Ammon's horn (tissue), 1 donor: ENCODE measurements at regions not wholly inside any gene's neighbourhood (a gene's known extent, or its start where the extent isn't known, plus 50 kb on each side); places are given as distances from the start of the nearest gene placed in this dataset.
A peak's percentile ranks its signal among the peaks of the same experiment; 100 is the strongest.
"Not testable (repeated sequence)": the region's sequence is repeated elsewhere in the genome, so short reads cannot be mapped to it uniquely, and the experiment has no call there.

Source experiments
- DNase-seq: peaks from one replicate; pipeline ENCODE4 v3.0.0-alpha.2; 2016; ENCODE audit warnings: low spot score

DNA sequence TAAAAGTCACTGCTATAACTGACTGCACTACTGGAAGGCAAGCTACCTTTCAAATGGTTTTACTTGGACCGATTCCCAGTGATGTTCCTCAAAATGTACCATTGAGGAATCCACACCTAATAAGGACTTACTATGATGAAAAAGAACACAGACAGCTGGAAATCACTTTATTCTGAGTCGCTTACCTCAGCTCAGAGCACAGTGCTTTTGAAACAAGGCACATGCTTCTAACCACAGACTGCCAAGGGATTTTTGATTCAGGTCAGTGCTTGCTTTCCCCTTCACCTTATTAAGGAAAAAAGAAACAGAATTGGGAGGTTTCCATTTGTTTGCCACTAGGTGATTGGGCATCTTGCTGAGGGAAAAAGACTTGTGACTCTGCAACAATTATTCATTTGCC lies 707.5 kb upstream of the FSHR start:
- DNase-seq, result no peak

DNA sequence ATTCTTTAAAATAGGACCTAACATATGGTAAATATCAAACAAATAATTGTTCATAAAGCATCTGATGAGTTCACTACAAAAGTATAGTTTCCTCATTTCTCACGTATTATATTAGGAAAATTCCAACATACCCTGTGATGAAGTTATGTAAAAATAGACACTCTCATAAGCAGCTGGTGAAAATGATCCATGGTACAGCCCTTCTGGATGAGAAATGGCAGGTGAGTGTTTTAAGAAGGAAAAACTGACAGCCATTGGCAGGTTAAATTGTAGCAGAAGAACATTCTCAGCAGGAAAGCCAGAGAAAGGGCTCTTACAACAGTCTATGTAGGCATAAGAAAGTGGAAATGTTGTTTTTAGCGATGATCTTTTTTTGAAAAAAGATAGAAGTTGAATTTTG lies 706.5 kb upstream of the FSHR start:
- DNase-seq, result no peak

DNA sequence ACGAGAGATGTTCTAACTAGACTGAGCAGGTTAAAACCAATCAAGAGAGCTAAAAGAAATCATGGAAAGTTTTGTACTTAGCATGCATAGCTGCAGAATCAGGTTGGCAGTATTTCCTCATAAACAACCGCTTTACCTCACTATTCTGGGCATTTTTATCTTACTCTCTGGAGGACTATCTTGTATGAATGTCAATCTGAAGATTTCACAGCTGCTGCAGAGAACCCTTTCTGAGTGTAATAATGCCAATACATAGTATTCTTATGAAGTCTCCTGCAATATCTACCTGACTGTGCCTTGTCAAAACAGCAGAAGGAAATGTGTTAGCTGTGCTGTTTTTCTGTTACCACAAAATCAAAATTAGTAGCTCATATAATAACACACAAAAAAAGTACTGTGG lies 705.9 kb upstream of the FSHR start:
- no peak for DNase-seq

DNA sequence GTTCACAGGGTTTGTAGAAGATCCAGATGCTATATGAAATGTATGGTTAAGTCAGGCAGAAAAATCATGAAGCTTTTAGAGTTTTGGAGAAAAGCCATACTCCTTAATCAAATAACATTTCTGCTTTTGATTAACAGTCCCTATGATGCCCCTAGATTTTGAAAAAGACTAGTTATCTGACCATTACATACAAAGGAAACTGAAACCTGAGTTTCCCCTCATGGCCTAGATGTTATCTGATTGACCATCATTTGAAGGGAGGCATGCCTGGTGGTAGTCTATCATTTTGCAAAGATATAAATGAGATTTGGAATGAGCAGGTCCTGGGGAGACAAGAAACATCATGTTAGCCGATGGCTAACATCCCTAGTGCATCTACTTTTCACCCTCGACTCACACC lies 704.3 kb upstream of the FSHR start:
- no peak for DNase-seq

DNA sequence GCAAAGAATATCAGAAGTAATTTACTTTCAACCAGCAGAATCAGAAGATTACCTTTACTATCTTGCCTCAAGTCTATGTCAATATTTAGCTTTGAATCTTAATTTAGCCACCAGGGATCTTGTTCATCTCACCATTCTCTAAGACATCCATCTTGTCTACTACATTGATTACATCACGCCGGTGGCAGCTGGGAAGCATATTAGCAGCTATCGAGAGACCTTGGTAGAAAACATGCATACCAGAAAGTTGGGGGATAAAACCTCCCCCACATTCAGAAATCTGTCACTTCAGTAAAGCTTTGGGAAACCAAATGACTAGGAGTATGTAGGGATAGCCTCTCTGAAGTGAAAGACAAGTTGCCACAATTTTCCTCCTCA lies 703.8 kb upstream of the FSHR start:
- no peak for DNase-seq

DNA sequence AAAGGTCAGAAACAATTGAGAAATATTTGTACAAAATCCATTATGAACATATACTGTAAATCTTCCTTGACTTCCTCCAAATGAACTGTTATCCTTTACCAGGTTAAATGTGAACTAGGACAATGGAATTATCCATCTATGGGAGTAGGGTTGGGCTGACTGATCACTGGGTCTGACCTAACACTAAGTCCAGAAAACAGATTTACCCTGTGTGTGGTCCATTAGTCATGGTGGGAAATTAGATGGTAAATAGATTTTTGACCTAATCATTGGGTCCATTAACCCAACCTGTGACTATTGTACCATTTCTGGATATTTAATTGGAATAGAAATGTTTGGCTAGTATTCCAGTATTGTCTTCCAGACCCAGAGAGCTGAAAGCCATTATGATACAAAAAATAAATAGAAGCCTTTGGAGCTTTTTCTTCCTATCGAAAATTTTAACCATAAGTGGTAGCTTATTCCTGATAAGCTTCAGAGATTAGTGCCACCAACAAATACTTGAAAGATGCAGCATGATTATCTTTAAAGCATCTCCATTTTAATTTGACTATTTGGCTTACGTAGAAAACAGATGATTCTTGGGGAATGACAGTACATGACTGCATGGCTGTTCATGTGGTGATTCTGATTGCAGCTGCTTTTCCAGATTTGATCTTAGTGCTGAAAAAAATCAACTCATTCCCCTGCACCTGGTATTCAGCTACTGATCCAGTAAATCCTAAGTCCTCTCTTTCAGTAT lies 703.2 kb upstream of the FSHR start:
- no peak for DNase-seq

DNA sequence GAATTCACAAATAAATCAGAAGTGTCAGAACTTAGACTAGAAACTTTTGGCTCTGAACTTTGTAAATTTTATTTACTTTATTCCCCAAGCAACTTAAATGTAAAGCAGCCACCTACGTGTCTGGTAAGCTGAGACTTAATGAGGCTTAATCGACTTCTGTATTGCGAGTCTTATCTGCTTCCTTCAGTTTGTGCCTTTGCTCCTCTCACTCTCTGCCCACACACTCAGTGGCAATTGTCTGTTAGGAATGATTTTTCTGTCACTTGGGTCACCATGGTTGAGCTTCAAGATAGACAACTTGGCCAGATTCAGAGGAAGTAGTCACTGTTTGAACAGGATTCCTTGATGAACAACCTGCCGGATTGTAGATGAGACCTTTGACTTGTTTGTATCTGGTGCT lies 691.4 kb upstream of the FSHR start:
- DNase-seq, result no peak

DNA sequence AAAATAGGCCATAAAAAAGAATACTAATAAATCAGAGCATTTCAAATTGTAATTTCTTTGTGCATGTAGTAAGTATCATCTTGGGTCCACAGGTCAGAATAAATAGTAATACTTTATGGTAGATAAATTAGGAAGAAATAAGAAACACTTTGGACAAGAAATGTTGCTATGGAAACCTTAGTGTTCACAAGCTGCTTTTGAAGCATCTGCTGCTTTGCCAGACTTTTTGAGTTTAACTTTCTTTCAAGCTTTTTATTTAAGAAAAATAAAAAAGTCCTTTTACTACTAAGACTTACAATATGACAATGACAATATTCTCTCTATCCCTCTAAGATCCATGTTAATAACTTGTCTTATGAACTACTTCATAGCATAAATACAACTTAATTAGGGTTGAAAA lies 690.7 kb upstream of the FSHR start:
- DNase-seq, result no peak

DNA sequence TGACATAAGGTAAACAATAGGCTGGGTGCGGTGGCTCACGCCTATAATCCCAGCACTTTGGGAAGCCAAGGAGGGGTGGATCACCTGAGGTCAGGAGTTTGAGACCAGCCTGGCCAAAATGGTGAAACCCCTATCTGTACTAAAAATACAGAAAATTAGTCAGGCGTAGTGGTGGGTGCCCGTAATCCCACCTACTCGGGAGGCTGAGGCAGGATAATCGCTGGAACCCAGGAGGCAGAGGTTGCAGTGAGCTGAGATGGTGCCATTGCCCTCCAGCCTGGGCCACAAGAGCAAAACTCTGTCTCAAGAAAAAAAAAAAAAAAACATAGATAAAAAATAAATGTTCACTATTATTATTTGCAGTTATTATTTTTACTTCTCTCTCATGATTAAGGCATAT lies 689.8 kb upstream of the FSHR start:
- not testable (repeated sequence) for DNase-seq

DNA sequence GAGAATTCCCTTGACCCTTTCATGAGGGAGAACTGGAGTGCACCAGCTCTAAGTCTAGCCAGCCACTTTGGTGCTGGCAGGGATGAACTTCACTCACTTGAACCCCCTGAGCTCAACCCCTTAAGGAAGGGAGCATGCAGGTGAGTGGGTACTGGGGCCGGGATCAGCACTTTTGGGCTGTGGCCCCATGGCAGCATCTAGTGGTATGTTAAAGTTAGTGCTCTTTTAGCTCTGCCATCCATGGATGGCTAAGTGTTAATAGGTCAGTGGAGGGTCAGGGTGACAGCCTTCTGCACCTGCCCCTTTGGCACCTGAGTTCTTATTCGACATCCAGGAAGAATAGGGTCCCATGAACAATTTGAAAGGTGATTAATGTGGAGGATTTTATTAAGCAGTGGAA lies 689.0 kb upstream of the FSHR start:
- no peak for DNase-seq

DNA sequence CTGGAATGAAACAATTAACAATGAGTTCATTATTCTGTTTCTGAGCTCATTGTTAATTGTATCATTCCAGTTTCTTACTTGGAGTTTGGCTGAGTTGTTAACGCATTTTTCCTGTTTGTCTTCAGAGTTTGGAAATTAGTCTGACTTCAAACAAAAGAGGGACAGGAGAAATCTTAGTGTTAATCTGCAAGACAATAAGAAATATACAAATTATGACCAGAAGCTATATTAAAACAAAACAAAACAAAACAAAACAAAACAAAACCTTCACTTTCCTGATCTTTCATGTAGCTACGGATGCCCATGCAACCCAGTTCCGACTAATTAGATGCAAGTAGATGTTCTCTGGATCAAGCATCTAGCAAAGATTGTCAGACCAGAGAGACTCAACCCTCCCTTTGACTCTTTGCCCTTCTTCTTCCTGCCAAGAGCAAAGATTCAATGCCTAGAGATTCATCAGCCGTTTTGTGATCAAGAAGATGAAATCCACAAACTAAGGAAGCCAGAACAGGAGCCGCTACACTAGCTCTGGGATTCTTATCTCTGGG lies 686.2 kb upstream of the FSHR start:
- peak; percentile 3 for DNase-seq

DNA sequence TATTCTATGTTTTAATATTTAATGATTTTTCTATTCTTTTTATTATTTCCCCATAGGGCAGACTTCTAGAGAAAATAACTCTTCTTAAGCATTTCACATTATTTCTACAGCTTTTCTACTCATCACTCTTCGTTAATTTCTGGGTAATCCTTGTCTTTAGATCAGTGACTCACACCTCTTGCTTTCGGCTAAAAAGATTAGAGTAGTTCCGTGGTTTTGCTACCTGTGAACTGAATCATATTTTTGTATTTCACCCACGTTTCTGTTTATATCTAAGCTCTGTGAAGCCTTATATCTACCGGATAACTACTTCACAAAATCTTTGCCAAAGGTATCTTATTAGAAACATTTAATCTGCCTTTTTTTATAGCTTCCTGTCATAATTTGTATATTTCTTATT lies 685.5 kb upstream of the FSHR start:
- no peak for DNase-seq

DNA sequence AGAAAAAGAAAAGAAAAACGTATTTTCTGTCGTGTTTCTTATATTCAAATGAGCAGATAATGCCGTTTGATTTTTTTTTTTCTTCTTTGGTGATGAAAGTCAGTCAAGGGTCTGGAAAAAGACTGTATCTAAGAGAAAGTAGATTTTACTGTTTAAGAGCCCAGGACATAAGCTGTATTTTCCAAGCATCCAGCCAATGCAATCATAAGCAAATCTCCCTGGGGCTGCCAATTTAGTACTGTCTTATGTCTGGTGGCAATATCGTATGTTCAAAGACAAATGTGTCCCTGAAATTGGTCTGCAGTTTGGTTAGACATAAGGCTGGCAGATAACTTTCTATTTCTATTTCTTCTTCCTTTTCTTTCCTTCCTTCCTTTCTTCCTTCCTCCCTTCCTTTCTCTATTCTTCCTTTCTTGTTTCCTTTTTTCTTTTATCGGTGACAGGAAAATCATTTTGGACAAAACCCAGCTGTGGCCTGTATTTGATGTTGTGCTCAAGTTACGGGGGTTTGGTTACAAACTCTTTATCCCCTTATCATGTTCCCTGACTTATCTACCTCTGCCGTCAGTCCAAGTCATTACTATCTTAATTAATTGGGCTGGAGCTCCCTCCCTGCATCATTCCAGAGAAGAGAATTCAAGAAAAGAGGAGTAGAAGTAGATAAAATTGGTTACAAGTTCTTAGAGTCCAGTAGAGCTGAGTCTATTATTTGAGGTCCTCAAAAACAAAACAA lies 683.4 kb upstream of the FSHR start:
- DNase-seq, result no peak

DNA sequence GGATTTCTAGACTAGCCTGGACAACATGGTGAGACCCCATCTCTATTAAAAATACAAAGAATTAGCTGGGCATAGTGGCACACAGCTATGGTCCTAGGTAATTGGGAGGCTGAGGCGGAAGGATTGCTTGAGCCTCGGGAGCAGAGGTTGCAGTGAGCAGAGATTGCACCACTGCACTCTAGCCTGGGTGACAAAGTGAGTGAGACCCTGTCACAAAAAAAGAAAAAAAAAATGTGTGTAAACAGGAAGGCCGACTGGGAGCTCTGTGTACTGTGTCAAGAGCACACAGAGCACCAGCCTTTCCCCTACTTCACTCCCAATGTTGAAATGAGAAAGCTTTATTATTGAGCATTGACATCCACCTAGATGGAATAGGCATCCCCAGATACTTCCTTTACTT lies 681.7 kb upstream of the FSHR start:
- no peak for DNase-seq

DNA sequence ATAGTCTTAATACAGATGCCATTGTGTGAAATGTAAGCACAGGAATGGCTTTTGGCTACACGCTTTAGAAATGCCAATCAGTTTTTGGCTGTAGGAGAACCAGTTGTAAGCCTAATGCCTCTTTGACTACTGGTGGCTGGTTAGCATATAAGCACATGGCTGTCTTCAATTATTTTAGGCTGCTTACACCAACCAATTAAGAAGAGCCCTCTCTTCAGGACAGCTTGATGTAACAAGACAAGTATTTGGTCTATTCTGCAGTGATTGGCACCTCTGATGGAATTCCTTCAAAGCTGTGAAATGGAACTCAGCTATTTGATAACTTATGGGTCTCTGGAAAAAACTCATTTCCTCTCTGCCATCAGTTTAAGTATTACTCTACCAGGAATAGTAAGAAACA lies 680.1 kb upstream of the FSHR start:
- DNase-seq, result no peak

DNA sequence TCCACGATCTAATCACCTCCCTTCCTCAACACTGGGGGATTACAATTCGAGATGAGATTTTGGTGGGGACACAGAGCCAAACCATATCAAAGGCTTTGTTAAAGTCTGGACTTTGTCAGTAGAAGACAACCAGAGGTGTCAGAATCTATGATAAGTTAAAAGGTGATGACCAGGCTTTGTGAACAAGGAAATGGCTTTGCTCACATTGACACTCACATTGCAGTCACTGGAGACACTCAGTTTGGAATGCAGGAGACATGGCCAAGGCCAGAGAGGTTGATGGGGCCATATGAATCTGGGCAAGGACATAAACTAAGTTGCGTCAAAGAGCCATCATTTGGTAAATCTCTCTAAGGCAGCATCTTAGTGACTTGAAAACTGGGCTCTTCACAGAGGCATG lies 678.2 kb upstream of the FSHR start:
- no peak for DNase-seq

DNA sequence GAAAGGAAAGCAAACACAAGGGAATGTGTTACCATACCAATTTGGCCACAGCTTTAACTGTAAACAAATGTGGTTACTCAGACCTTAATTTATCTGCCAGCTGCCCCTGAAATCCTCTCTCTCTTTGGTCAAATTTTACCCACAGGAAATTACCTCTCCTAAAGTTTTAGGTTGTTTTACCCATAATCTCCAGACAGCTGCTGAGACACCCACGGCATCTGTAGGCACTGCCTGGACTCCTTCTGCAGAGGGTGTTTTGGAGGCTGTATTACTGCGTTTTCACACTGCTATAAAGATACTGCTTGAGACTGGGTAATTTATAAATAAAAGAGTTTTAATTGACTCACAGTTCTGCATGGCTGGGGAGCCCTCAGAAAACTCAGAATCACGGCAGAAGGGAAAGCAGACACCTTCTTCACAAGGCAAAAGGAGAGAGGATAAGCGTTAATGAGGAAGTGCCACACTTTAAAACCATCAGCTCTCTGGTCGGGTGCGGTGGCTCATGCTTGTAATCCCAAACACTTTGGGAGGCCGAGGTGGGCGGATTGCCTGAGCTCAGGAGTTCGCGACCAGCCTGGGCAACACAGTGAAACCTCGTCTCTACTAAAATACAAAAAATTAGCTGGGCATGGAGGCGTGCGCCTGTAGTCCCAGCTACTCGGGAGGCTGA lies 677.5 kb upstream of the FSHR start:
- no peak for DNase-seq

DNA sequence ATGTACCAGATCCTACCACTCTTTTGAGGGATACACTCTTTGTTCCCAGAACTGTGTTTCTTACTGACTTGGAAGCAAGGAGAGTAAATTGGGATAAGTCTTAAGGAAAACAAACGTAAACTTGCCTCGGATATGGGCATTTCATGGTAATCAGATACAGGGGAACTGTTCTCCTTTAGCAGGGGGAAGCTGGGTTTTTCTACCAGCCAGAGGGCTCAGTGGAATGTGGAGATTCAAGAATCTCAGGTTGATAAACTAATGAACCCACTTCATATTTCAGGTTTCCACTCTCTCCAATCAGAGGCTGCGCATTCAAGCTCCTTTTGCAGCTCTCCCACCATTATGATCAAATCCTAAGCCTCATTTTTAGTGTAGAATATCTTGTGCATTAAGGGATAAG lies 676.5 kb upstream of the FSHR start:
- no peak for DNase-seq

DNA sequence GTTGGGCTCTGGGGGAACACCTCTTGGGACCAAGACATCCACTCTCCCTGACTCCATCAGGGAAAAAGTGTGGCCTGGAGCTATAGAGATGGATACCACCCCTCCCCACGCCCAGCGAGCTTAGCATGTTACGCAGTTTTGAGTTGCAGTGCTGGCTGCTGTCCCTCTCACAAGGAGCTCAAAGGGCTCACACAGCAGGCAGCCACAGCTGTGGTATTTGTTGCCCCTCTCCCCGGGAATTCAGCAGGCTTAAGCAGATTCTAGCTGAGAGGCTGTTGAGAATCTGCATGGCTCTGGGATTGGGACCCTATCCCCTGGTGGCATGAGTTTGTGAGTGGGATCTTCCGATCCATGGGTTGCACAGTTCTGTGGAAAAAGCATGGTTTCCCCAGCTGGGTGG lies 673.1 kb upstream of the FSHR start:
- DNase-seq, result no peak

DNA sequence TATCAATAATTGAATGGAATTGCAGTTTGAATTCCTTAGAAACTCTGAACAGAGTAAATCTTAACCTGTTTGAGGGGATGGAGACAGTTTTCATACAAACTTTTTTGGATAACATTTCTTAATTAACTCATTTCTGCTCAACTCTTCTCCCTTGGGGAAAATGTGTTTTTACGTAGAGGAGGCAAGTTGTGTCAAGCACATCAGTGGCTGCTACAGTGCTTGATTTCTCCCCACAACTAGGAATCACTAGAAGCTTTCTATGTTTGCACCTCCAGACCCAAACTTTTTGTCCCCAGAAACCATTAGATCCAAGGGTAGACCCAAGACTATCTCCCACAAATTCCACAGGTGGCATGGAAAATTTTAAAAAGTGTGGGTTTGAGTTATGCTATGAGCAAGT lies 658.9 kb upstream of the FSHR start:
- DNase-seq, result no peak

DNA sequence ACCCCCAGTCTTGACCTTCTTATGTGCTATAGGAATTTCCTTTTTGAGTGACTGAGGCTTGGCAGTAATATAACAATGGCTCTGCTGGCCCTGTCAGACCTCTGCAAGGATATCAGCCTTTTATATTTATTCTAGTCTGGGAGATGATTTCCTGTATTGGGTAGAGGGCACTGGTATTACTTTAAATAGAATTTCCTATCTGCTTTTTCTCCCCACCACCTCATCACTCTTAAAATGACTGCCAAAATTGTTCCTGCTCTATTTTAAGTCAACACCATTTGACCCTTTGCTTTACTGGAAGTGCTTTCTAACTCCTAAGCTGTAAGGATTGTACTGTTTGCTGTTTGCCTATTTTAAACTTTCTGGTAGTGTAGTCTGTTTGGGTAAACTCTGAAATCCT lies 658.4 kb upstream of the FSHR start:
- no peak for DNase-seq

DNA sequence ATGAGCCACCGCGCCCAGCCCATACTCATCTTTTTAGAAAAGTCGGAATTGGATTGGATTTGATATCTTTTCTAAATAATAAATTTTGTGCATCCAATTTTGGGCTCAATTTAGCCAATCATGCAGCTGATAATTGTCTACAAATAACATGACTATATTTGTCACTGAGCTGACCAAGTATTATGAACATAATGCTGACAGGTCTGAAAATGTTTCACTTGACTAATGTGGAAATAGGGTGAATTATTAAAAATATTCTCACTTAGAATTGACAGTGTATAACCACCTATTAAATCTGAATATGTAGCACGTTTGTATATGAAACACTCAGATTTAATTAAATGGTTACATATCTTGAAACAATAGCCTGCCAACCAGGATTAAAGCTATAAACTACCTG lies 657.2 kb upstream of the FSHR start:
- DNase-seq, result no peak

DNA sequence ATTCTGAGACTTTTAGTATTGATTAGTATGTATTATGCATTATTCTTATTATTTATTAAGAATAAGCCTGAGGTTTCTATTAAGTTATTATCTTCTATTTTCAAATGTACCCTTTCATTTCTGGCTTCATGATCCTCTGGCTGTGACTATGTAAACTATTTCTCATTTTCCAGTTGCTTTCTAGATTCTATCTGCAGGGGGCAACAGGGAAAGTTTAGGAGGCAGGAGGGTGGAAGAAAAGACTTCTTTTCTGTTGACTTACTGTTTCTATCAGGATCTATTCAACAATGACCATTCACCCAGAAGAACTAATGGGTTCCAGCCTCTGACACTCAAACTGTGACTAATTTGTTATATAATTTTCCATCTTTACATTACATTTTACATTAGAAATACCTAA lies 653.4 kb upstream of the FSHR start:
- no peak for DNase-seq
